ENCODE measurements at regions not wholly inside any gene's neighbourhood (a gene's known extent, or its start where the extent isn't known, plus 50 kb on each side); places are given as distances from the start of the nearest gene placed in this dataset.
A peak's percentile ranks its signal among the peaks of the same experiment; 100 is the strongest.

DNA sequence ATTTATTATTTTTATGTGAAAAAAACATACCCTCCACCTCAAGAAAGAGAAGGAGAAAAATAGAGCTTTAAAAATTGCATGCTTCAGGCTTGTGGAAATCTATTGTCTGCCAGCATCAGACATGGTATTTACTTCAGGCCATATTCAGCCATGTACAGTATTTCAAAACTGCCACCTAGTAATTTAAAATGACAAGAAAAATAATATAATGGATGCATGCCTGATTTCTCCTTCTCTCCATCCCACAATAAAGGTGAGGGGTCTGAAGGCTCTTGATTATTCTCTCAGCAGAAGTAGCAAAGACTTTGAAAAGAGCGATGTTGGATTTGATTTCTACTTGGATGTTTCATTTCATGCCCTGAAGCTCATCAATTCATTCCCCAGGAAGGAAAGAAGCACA lies 250.7 kb downstream of the TBC1D4 start:
- no peak for DNase-seq (ENCODE audit: low read depth)

DNA sequence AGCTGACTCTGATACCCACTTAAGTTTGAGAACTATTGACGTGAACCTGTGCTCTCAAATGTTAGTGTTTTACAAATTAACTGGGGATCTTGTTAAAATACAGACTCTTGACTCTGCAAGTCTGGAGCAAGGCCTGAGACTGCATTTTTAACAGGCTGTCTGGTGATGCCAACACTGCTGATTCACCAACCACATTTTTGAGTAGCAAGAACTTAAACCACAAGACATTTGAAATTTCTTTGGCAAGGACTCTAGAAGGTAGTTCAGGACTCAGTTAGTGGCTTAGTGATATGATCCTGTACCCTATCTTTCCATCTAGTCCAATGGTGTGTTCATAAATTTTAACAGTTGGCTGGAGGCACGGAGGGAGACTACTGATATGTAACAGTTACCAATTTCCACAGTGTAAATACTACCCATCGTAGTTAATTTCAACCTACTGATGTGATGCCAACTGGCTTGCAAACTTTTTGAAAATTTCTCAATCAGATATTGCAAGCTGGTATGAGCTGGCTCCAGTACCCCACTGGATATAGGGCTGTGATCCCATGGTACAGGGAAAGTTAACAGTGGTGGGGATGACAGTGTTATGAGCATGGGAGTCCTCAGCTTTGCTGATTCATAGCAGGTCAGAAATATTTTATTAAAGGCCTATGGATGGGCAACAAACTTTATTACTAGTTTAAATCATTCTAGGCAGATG lies 255.1 kb downstream of the TBC1D4 start:
- peak; percentile 86 for DNase-seq (ENCODE audit: low read depth)

DNA sequence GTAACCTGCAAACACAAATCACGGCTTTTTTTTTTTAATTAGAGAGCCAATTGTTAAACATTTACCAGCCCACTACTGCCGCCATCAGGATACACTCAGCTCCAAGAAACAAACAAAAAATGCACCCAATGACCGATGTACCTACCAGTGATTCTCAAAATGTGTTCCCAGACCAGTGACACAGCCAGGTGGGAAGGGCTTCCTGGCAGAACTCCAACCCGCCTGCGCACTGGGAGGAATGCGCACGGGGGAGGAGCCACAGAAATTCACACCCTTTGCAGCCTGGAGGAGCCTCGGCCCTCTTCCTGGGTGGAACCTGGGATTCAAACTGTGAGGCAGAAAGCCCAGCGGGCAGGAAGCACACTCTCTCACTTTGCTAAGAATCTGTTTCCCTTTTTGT lies 255.9 kb downstream of the TBC1D4 start:
- DNase-seq (ENCODE audit: low read depth), result no peak

DNA sequence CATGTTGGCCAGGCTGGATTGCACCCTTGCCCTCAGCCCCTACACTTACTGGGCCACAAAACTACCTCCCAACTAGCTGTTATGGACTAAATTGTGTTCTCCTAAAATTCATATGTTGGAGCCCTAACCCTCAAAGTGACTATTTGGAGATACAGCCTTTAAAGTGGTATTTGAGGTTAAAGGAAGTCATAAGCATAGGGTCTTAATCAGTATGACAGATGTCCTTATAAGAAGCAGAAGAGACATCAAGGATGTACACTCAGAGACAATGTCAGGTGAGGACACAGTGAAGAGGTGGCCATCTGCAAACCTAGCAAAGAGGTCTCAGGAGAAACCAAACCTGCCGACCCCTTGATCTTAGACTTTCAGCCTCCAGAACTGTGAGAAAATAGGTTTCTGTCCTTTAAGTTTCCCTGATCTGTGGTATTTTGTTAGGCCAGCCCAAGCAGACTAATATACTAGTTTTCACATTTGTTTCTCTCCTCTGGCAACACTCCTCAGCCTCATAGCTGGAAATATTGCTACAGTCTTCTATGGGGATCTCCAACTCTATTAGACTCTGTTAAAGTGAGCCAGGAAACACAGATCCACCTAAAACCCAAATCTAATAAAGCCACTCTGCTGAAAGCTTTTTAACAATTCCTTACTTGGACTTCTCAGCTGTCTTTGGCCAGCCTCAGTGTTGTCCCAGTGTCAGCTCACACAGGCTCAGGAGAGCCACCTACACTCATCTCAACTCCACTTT lies 256.5 kb downstream of the TBC1D4 start:
- no peak for DNase-seq (ENCODE audit: low read depth)

DNA sequence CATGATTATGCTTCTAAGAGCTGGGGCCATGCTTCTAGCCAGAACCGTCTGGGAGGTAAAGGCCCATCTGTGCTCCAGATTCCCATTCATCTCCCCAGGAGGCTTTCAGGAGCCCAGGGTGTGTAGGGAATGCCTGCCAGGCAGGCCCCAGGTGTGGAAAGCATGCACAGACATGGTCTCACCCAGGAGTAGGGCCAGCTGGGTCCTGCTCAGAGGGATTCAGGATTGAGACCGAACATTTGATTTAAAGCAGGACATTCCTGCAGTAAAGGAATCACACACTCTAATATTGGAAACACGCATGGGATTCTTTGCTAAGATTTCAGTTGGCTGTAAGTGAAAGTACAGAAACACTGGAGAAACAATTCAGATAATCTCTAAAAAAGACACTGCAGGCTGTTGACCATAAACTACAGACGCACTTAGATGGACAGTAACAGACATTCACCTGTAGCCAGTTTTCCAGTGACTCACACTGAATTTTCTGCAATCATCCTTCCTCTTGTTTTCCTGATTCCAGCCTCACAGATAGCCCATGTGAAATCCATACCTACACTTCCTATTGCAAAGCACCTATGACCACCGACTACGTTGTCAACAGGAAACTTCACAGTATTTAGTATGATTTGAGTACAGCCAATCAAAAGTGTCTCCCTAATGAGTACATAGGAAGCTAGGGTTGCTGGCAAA lies 257.8 kb downstream of the TBC1D4 start:
- DNase-seq (ENCODE audit: low read depth), result no peak

DNA sequence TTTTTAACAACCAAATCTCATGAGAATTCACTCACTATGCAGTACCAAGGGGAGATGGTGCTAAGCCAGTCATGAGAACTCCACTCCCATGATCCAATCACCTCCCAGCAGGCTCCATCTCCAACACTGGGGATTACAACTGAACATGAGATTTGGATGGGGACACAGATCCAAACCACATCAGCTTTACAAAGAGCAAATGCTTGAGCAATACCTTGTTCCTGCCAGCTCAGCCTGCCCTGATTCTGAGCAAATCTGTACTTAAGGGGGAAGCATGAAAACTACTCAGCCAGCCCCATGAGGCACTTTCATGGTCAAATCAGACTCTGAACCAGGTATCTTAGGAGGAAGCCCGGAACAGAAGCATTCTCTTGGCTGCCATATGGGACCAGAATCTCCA lies 259.9 kb downstream of the TBC1D4 start:
- no peak for DNase-seq (ENCODE audit: low read depth)

DNA sequence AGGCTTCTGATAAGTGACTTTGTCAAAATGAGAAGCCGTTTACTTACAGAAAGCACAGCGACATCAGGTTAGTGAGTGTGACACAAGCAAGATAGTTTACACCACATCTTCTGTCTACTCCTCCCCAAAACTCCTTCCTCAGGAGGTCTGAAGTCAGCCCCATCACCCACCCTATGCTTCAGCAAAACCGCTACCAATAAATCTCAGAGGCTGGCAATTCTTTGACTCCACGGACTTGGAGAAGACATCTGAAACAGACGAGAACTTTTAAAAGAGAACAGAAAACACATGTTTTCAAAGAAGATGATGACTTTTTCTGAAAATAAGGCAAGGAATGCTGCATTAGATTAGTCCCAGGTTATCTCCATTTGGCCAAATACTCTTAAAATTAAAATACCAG lies 261.1 kb downstream of the TBC1D4 start:
- no peak for DNase-seq (ENCODE audit: low read depth)

DNA sequence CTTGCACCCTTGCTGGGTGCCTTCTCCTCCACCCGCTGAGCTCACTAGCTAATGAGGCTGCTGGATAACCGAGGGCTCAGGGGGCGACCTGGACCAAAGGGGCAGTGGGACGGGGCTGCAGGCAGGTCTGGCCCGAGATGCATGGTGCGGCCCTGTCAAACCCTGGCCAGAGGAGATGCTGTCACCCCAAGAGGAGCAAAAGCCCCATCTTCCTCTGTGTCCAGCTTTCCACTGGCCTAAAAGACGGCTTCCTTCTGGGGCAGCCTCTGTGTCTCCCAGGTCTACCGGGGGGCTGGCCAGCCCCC lies 261.8 kb downstream of the TBC1D4 start:
- DNase-seq (ENCODE audit: low read depth), result no peak

DNA sequence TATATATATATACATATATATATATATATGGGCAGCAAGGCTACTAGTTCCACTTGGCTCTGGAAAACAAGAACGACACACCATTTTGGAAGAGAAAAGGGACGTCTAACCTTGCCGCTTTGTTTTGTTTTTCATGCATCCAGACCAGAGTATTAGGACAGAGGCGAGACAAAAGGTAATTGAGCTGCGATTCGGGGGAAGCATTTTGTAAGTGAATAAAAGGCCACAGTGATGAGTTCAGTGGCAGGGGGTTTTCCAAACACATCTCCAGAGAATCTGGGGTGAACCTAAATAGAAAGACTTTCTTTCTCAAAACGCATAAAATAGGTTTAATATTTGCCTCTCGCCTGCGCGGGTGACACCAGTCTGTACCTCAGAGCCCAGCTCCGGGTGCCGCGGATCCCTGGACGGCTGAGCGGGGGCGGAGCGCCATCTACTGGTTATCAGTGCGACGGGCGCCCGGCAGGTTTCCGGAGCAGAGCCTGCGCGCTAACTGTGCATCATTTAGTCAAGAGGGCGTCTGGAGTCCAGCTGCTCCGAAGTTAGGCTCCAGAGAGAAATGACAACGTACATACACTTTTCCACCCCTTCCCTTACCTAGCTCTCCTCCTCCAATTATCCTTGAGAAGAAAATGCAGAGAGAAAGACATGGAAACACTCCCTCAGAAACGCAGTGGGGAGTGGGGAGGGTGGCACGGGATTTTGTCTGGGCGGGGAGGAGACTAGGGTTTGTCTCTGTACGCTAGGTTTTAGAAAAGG lies 262.3 kb downstream of the TBC1D4 start:
- DNase-seq (ENCODE audit: low read depth), result peak; percentile 76

DNA sequence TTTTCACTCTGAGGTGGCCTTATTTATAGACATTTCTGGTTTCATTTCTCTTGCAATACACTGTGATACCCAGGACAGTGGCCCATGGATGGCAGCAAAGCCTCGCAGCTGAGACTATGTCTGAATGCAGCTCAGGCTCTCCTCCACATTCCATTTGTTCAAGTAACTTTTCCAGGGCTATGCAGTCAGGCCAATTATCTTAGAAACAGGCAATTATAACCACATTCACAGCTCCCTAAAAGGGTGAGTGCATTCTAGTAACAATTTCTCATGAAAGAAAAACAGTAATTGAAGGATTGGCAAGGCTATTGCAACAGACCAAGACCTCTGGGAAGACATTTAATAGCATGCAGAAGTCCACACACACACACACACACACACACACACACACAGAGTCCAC lies 264.0 kb downstream of the TBC1D4 start:
- DNase-seq (ENCODE audit: low read depth), result peak; percentile 69

DNA sequence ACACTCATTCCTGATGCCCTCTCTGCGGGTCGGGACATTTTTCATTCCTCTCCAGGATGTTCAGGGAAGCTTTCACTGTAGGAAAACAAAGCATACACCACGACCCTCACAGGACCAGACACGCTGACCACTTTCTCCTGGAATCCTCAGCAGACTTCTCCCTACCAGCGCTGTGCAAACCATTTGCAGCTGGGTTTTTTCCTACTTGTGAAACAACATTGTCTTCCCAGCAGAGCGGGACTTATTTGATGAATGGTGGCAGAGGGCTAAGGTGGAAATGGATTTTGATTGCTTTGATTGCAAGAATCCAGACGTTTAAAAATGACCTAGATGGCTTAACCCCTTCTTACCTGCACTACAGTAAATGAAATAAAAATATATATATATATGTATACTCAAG lies 265.9 kb downstream of the TBC1D4 start:
- no peak for DNase-seq (ENCODE audit: low read depth)

DNA sequence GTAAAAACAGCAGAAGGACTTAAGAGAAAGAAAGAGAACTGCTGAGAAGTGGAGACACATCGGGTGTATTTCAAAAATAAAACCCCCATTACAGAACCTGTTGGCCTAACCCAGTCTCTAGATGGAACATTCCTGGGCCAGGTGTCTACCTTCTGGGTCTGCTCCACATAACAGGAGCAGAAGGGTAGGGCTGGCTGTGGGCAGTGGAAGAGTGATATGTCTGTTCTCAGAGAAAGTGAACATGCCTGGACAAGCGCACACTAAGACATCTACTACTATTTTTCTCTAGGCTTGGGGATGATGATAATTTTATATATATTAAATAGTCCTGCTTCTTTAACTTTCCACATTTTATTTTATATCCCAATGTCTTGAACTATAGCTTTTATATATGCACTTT lies 267.1 kb downstream of the TBC1D4 start:
- DNase-seq (ENCODE audit: low read depth), result no peak

DNA sequence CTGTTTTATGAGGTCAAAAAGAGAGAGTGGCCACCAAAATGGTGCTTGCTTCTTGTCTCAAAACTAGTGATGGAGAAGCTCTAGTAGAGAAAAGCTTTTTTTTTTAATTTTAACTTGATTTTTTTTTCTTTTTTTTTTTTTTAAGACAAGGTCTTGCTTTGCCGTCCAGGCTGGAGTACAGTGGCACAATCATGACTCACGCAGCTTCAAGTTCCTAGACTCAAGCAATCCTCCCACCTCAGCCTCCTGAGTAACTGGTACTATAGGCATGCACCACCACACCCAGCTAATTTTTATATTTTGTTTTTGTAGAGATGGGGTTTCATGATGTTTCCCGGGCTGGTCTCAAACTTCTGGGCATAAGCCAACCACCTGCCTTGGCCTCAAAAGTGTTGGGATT lies 279.0 kb downstream of the TBC1D4 start:
- no peak for DNase-seq (ENCODE audit: low read depth)

DNA sequence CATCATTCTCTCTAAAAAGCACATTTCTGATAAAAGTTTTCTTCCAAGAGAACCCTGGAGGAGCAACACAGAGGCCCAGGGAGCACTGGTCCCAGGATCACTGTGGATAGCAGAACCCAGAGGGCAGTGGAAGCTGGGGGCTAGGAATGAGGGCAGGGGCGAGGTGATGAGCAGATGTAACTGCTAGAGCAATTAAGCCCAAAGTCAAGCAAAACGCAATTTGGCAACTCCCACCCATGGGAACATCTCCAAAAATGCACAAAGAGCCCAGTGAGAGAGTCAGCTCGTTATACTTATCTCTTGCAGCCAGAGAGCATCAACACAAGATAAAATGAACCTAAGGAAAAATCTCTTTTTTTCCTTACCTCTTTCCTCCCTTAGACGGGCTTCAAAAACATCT lies 284.2 kb downstream of the TBC1D4 start:
- no peak for DNase-seq (ENCODE audit: low read depth)

DNA sequence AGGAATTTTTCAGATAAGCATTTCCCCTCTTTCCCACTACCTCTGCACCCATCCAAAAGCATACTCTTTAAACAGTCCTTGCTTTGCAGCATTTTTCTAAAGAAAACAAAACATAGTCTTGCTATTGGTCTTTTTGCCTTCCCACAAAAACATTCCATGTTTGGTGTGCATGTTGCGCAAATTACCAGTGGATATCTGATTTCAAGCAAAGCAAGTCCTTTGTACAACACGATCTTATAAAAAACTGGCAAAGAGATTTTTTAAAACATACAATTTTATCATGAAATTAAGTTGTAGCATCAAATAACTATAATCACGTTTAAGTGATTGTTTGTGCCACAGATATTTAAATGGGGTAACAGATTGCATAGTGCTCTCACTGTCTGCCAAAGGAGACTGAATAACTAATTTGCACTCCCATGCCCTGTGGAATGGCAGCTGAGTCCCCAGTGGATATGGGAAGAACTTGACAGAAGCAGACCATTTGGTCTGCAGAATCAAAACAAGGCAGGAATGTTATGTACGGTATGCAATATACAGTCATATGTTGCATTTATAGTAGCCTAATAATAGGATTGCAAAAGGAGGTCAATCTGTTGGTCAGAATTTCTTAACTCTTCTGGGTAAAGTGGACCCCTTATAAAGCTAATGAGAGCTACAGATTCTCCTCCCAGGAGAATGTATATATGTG lies 285.7 kb downstream of the TBC1D4 start:
- DNase-seq (ENCODE audit: low read depth), result peak; percentile 62

DNA sequence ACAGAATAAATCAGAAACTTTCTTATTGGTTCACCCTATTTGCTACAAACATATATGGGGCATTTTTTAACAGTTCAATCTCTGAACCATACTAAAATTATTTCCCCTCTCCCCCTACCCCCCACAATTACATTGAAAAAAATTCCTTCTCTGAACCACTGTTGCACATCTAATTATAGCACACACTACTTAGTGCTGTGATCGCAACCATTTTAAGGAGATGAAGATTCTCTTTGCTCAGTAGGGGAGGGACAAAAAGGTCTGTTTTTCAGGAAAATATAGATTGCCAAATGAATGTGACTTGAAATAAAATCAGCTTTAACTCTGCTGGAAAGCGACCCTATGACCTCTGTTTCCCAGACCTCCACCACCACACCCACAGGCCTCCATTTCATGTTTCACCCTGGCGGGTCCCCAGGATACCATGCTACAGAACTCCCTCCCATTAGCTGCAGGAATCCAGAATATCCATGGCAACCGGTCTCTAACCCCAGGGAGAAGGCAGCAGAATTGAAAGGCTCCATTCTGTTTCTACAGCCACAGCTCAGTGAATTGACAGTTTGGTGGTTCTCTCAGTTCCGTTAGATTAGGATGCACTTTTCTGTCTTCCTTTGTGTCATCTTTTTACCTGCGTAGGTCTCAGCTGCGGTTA lies 286.3 kb downstream of the TBC1D4 start:
- peak; percentile 55 for DNase-seq (ENCODE audit: low read depth)

DNA sequence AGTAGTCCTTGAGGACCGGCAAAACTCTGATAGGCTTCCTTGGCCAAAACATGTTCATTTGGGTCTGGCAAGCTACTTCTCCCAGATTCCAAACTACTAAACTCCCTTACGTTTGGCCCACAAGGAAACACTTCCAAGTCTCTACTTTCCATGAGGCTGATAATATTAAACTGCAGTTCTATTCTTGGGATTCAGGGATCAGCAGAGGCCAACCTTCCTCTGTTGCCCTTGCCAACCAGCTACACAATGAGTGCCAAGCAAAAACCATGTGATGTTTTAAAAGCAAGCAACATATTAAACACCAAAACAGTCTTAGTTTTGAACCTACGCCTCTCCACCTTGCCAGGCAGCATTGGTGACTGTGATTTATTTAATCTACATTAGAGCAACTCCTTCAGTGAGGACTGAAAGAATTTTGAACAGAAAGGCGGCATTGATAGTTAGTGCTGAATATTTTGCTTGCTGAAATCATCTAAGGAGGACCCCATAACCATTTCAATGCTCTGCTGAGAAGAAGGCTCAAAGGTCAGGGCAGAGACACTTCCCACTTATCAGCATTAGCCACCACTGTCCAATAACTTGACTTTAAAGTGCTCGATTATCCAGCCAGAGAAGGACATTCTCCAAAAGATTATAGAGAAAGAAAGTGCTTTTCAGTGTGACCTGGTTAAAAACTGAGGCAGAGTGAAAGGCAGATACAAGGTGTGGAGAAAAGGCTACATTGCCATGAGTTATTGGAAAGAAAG lies 287.1 kb downstream of the TBC1D4 start:
- DNase-seq (ENCODE audit: low read depth), result peak; percentile 61

DNA sequence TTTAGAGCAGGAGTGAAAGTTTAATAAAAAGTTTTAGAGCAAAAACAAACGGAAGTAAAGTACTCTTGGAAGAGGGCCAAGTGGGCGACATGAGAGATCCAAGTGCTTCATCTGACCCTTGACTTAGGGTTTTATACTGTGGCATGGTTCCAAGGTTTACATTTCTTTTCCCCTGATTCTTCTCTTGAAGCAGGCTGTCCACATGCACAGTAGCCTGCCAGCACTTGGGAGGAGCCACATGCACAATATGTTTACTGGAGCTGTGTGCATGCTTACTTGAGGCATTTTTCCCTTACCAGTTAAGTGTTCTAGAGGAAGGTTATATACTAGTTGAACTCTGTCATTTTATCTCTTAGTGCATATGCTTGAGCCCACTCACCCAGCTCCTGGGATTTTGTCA lies 295.6 kb downstream of the TBC1D4 start:
- DNase-seq (ENCODE audit: low read depth), result no peak

DNA sequence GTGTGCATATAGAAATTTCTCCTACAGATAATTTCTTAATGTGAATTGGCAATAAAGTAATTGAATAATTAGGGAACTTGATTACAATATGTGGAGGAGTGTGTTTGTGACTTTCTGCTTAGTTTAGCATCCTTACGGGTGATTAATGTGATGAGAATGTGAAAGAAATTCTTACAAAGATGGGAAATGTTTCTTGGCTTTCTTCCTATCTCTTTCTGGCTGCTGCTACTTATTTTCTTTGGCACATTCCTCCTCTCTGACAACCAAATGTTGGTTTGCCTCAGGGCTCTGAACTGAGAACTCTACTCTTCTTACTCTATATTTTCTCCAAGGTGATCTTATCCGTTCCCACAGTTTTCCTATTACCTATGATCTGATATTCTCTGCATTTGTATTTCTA lies 300.1 kb downstream of the TBC1D4 start:
- DNase-seq (ENCODE audit: low read depth), result peak; percentile 27

DNA sequence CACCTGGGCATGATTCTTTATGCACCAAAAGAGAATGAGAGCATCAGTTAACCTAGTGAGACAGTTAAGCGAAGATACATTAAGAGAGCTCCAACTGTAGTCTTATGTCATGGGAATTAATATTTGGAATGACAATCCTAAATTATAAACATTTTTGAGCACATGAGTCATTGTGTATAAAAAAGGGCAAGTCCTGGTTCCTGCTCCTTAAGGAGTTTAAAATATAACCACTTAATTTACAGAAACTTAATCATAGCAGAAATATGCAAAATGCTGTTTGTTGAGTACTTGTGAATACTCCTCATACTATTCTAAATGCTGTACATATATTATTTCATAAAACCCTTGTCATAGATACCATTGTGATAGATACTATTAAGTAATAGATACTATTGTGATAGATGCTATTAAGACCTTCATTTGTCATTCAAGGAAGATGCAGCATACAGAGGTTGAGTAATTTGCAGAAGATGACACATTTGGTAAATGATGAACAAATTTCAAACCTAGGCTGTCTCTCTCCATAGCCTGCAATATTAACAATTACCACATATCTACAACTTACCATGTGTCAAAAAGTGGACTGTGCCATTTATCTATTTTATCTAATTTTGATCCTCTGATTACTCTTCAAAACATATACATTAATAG lies 301.0 kb downstream of the TBC1D4 start:
- DNase-seq (ENCODE audit: low read depth), result no peak

Data from myocyte (in vitro differentiated cells).